Epithelial cell of esophagus (primary cell): ENCODE measurements at regions not wholly inside any gene's neighbourhood (a gene's known extent, or its start where the extent isn't known, plus 50 kb on each side); places are given as distances from the start of the nearest gene placed in this dataset.

Experiments used
- DNase-seq: peaks from one replicate; pipeline ENCODE4 v3.0.0; 2010; ENCODE audit warnings: low read depth
- H3K4me3 ChIP-seq: 2 replicates; pipeline ENCODE4 v1.5.1; 2011; ENCODE audit warnings: mild to moderate bottlenecking, low read length, control low read depth
- CTCF ChIP-seq: IDR thresholded peaks from 2 replicates; pipeline ENCODE4 v1.5.1; 2011; ENCODE audit warnings: low read depth, mild to moderate bottlenecking, low read length, control low read depth, inconsistent platforms; ENCODE audit not compliant: insufficient read depth; ENCODE audit errors: missing control alignments

- H3K4me3 ChIP-seq: no peak overlapping the region
- no peak for TF ChIP-seq CTCF
- no peak for DNase-seq
Observed at GRCh38 chr6:97712751-97713150, 429.7 kb upstream of the MMS22L start.

- no peak for TF ChIP-seq CTCF
- H3K4me3 ChIP-seq: no peak overlapping the region
- no peak for DNase-seq
Observed at GRCh38 chr6:97714772-97715171, 431.8 kb upstream of the MMS22L start.

- TF ChIP-seq CTCF: no peak
- DNase-seq: no peak
- H3K4me3 ChIP-seq: no peak overlapping the region
Observed at GRCh38 chr6:97717086-97717485, 434.1 kb upstream of the MMS22L start.

- peak; percentile 50 for TF ChIP-seq CTCF
- H3K4me3 ChIP-seq: no peak overlapping the region
- peak; percentile 28 for DNase-seq
Observed at GRCh38 chr6:97726378-97726777, 443.4 kb upstream of the MMS22L start.

GRCh38 chr6:97732045-97732444 is 449.0 kb upstream of the MMS22L start:
- no peak for DNase-seq
- no peak overlapping the region for H3K4me3 ChIP-seq
- TF ChIP-seq CTCF: no peak

- no peak overlapping the region for H3K4me3 ChIP-seq
- DNase-seq: no peak
- no peak for TF ChIP-seq CTCF
Observed at GRCh38 chr6:97757575-97757974, 474.6 kb upstream of the MMS22L start.

- DNase-seq: peak; percentile 44
- H3K4me3 ChIP-seq: no peak overlapping the region
- no peak for TF ChIP-seq CTCF
Observed at GRCh38 chr6:97765461-97765860, 482.4 kb upstream of the MMS22L start.
